Pancreas (tissue), 10 donors: ENCODE measurements at regions not wholly inside any gene's neighbourhood (a gene's known extent, or its start where the extent isn't known, plus 50 kb on each side); places are given as distances from the start of the nearest gene placed in this dataset.
"Not testable (repeated sequence)": the region's sequence is repeated elsewhere in the genome, so short reads cannot be mapped to it uniquely, and the experiment has no call there.

ENCODE experiments used
- ATAC-seq, 4 donors: fragments of 200-7000 bp; cut with Tn5 transposase; one replicate each; pipeline versions ENCODE4 v1.8.0 to v1.9.1; 2020; ENCODE audit warnings: mild to moderate bottlenecking in 4 of 4, moderate library complexity in 4 of 4
- DNase-seq, 6 donors: peaks; one replicate each; pipeline ENCODE4 v3.0.0-alpha.2; 2020
- FAIRE-seq: peaks from 2 replicates; lab custom pipeline; 2012; peaks lifted over from hg19 to GRCh38; lab: Jason Lieb, UNC
- H3K27ac ChIP-seq, 4 donors: fragments of 200-600 bp; sonication (generic); 1 replicate in 3 of 4; 2 replicates in 1 of 4; pipeline versions ENCODE4 v1.5.0 to v1.8.0; 2020
- H3K27me3 ChIP-seq, 4 donors: fragments of 200-600 bp; one replicate each; pipeline ENCODE4 v1.8.0; 2021
- H3K36me3 ChIP-seq, 3 donors: fragments of 200-600 bp; sonication (generic) in 1 of 3; one replicate each; pipeline versions ENCODE4 v1.5.0 to v1.8.0; 2020 to 2021
- H3K4me1 ChIP-seq, 3 donors: fragments of 200-600 bp; one replicate each; pipeline ENCODE4 v1.8.0; 2021
- H3K4me3 ChIP-seq, 4 donors: fragments of 200-600 bp; sonication (generic) in 2 of 4; one replicate each; pipeline versions ENCODE4 v1.5.0 to v1.8.0; 2020 to 2021
- H3K9me3 ChIP-seq, 4 donors: fragments of 200-600 bp; one replicate each; pipeline ENCODE4 v1.8.0; 2021
- CTCF ChIP-seq, 4 donors: fragments of 200-600 bp; sonication (generic) in 3 of 4; IDR thresholded peaks; one replicate each; pipeline versions ENCODE4 v1.5.0 to v1.8.0; 2021; ENCODE audit warnings: antibody characterized with exemption in 4 of 4
- WGBS, 2 donors: extraction: QIAGEN DNeasy Blood & Tissue Kit; methylation state at CpG; one replicate each; pipeline ENCODE4 v1.1.7; 2013; 5-methylcytosine and 5-hydroxymethylcytosine counted together
- intact Hi-C, 3 donors: fragments of 100-400 bp; cut with DNase I; formaldehyde crosslinking; loops; one replicate each; pipeline versions ENCODE4 v1.11.1 to v1.14.2; 2022
- donor health status: healthy with polysubstance abuse.
- donor health status: DM: no; HTN: no; CAD: no; lungs with moderate emphysema.
- donor health status: DM: no; HTN: no; CAD: no.
- donor health status: control.
- donor health status: control.
- donor health status: Bipolar disorder and iron deficiency.
- donor health status: DM: yes; HTN: yes; CAD: no.
- donor health status: DM: no; HTN: no; CAD: no.
- donor health status: DM: no; HTN: no; CAD: no.
- donor health status: DM: yes; HTN: yes; CAD: no.

DNA sequence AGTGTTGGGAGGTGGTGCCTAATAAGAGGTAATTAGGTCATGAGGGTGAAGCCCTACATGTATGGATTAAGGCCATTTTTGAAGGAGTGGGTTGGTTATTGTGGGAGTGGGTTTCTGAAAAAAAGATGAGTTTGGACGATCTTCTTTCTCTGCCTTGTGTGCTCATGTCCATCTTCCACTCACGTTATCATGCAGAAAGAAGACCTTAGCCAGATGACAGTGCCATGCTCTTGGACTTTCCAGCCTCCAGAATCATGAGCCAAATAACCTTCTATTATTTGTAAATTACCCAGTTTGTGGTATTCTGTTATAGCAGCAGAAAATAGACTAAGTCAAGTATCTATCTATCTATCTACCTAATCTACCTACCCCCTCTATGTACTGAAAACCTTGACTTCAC, 71.9 kb downstream of the SDR9C7 start:
- no peak for FAIRE-seq
- intact Hi-C loops: no loop called here

GRCh38 chr12:56853392-56853978, 80.7 kb downstream of the SDR9C7 start:
- H3K9me3 ChIP-seq, intact Hi-C loops, H3K36me3 ChIP-seq, H3K4me3 ChIP-seq, H3K27ac ChIP-seq, H3K4me1 ChIP-seq, DNase-seq, ATAC-seq, H3K27me3 ChIP-seq, FAIRE-seq: not testable (repeated sequence)
- 68 to 72% methylated on average over 8 of the region's 8 CpGs for WGBS, 2 donors

More for the DNA sequence above, 71.9 kb downstream of the SDR9C7 start:
- Histone ChIP-seq H3K4me1 (no peaks in the 10 kb centered on the region), H3K27me3 (no peaks in the 10 kb centered on the region), H3K4me3 (no peak overlapping the region), H3K36me3 (no peaks in the 10 kb centered on the region), H3K9me3 (peaks cover 0 to 4% (median 2%) of the 10 kb centered on the region in 4 donors), H3K27ac (no peak overlapping the region)
- no peak for ATAC-seq
- TF ChIP-seq CTCF (IDR thresholded peaks at IDR 0.05): no peak
- WGBS, 2 donors: 34 to 42% methylated on average over 2 of the region's 2 CpGs
- DNase-seq: no peak

DNA sequence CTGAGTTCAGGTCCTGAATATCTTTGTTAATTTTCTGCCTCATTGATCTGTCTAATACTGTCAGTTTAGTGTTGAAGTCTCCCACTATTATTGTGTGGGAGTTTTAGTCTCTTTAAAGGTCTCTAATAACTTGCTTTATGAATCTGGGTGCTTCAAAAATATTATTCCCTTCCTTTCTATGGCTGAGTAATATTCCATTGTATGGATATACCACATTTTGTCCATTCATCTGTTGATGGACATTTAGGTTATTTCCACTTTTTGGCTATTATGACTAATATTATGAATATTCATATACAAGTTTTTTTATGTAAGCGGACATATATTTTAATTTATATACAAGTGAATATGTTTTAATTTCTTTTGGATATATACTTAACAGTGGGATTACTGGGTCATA, 82.7 kb downstream of the SDR9C7 start:
- no peak for ATAC-seq
- intact Hi-C loops: no loop called here
- peak; percentile 23 for FAIRE-seq
- Histone ChIP-seq H3K4me3 (no peak overlapping the region), H3K27ac (no peak overlapping the region), H3K36me3 (no peaks in the 10 kb centered on the region), H3K9me3 (no peaks in the 10 kb centered on the region), H3K27me3 (no peaks in the 10 kb centered on the region), H3K4me1 (no peaks in the 10 kb centered on the region)
- no peak for DNase-seq
- TF ChIP-seq CTCF (IDR thresholded peaks at IDR 0.05): no peak
- WGBS, 2 donors: 89 to 96% methylated on average over 1 of the region's 1 CpG

DNA sequence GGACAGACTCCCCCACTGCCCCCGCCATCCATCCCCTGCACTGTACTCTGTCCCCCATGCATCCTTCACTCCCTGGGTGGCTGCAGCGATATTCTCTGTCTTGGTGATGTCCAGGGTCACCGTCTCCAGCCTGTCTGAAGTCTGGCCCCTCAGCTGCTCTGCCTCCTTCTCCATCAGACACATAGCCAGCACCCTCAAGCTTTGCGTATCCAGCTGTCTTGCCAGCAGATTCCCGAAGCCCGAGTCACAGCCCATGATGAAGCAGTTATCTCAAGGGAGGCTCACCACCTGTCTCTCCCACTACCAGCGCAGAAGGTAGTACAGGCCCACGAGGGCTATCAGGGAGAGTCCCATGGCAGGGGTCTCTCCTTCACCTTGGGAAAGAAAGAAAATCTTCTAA, 77.8 kb downstream of the HSD17B6 start:
- intact Hi-C loops: no loop called here
- FAIRE-seq (no peak), ATAC-seq (no peak), DNase-seq (no peak)
- H3K36me3 ChIP-seq: no peaks in the 10 kb centered on the region
- H3K27me3 ChIP-seq: no peaks in the 10 kb centered on the region
- H3K4me3 ChIP-seq: no peak overlapping the region
- WGBS, 2 donors: 70 to 79% methylated on average over 8 of the region's 8 CpGs
- no peaks in the 10 kb centered on the region for H3K4me1 ChIP-seq
- no peak for TF ChIP-seq CTCF (IDR thresholded peaks at IDR 0.05)
- H3K27ac ChIP-seq: no peak overlapping the region
- no peaks in the 10 kb centered on the region for H3K9me3 ChIP-seq

GRCh38 chr12:56839915-56840325, 76.8 kb downstream of the HSD17B6 start:
- no peaks in the 10 kb centered on the region for H3K9me3 ChIP-seq
- no peaks in the 10 kb centered on the region for H3K4me1 ChIP-seq
- FAIRE-seq: no peak
- no peak overlapping the region for H3K4me3 ChIP-seq
- H3K27me3 ChIP-seq: no peaks in the 10 kb centered on the region
- H3K36me3 ChIP-seq: no peaks in the 10 kb centered on the region
- no peak overlapping the region for H3K27ac ChIP-seq
- peak in 2 of 4 donors; percentile 43 to 61 for ATAC-seq
- DNase-seq: peak in 1 of 6 donors; percentile 10
- peak in 1 of 4 donors; percentile 8 for TF ChIP-seq CTCF (IDR thresholded peaks at IDR 0.05)
- WGBS, 2 donors: 44 to 55% methylated on average over 1 of the region's 1 CpG
- intact Hi-C loops: no loop called here
